NCI-H2029 (cell line): ENCODE measurements at regions not wholly inside any gene's neighbourhood (a gene's known extent, or its start where the extent isn't known, plus 50 kb on each side); places are given as distances from the start of the nearest gene placed in this dataset.

Experiments used
- DNase-seq: peaks from one replicate; lab custom pipeline; 2025; lab: John Stamatoyannopoulos, UW

- DNase-seq: no peak
These were observed 194.9 kb upstream of the CDH5 start for GRCh38 chr16:66171578-66171977.

GRCh38 chr16:66170989-66171388 lies 195.5 kb upstream of the CDH5 start:
- no peak for DNase-seq

- no peak for DNase-seq
These were observed 196.7 kb upstream of the CDH5 start for GRCh38 chr16:66169817-66170216.

- DNase-seq: no peak
These were observed 197.7 kb upstream of the CDH5 start for GRCh38 chr16:66168777-66169176.

- DNase-seq: no peak
These were observed 198.8 kb upstream of the CDH5 start for GRCh38 chr16:66167564-66168291.

DNA sequence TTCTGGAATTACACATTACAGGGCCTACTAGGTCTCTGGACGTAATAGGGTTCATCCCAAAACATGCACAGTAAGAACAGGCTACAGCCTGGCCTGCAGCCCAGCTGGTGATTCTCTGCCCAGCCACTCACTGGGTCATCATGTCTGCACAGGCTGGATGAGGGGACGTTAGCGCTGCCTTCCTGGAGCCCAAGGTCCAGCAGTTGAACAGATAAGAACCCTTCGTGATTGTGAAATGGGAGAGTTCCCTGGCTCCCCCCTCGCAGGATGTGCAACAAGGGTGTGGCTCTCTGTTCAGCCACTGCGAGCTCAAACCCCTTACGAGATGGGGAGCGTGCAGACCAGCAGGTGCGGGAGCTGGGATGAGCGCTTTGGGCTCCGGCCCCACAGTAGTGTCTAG lies 200.0 kb upstream of the CDH5 start:
- DNase-seq: no peak

- DNase-seq: no peak
These were observed 200.6 kb upstream of the CDH5 start for GRCh38 chr16:66165879-66166278.

- no peak for DNase-seq
These were observed 201.8 kb upstream of the CDH5 start for GRCh38 chr16:66164581-66165247.

DNA sequence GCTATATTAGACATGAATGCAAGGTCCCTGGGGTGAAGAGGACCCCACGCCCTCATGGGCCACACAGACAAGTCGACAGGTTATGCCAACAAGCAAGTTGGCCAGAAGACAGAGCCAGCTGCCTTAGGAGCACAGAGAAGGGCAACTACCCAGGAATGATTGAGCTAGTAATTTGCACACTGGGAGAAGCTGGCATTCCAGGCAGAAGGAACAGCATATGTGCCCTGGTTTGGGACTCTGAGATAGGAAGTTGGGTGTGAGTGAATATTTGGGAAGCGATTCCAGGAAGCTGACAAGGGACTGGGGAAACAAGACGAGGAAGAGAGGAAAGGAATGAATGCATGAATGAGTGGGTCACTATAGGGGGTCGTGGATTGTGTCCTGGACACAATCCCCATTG lies 203.7 kb upstream of the CDH5 start:
- no peak for DNase-seq

- DNase-seq: no peak
These were observed 204.5 kb upstream of the CDH5 start for GRCh38 chr16:66161942-66162341.

DNA sequence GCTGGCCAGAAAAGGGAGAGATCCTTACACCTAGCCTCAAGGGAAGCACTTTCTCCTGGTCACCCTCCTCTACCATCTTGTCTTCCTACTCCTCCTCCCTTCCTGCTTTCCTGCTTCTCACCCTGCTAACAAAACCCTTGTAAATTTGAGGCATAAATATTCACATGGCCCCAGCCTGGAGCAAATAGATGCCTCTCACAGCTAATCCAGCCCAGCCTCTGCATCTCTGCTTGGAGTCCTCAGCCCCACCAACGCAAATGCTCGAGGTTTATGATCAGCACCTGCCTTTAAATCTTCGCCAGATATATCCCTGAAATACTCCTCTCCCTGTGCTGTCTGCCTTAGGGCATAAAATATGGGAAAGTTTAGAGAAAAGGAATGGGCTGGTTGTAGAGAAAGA lies 205.2 kb upstream of the CDH5 start:
- no peak for DNase-seq

GRCh38 chr16:66159987-66160386 lies 206.5 kb upstream of the CDH5 start:
- no peak for DNase-seq

DNA sequence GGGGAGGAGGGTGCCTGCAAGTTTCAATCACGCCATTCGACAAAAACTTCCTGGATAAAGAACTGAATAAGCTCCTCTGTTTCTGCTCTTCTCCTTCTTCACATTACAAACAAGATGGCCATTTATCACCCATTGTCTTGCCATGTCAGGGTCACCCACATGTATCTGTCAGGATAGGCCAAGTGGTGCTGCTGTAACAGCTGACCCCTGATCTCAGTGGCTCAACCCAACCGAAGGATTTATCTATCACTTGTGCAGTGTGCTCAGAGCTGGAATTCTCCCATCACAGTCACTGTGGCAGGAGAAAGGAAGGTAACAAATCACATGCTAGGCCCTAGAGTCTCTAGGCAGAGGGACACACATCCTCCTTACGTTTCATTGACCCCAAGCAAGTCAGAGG lies 210.0 kb upstream of the CDH5 start:
- DNase-seq: no peak

- no peak for DNase-seq
These were observed 210.6 kb upstream of the CDH5 start for GRCh38 chr16:66155933-66156332.

- no peak for DNase-seq
These were observed 211.7 kb upstream of the CDH5 start for GRCh38 chr16:66154801-66155200.

GRCh38 chr16:66152823-66153393 lies 213.6 kb upstream of the CDH5 start:
- no peak for DNase-seq

DNA sequence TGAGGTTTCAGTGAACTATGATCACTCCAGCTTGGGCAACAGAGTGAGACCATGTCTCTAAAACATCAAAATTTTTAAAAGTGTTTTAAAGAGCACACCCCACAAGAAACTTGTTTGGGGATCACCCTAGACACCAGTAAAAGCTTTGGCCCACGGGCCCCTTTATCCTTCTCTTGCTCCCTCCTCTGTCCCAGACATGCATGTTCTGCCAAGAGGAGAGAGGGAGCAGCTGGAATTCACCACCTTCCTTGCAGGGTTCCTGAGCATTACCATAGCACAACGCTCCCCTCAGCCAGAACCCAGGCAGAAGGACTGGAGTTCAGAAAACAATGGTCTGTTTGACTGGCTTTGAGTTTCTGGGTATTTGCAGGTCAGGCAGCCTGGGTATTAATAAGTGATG lies 214.3 kb upstream of the CDH5 start:
- DNase-seq: no peak

GRCh38 chr16:66150698-66151482 lies 215.6 kb upstream of the CDH5 start:
- DNase-seq: no peak

- DNase-seq: no peak
These were observed 219.2 kb upstream of the CDH5 start for GRCh38 chr16:66147291-66147690.

DNA sequence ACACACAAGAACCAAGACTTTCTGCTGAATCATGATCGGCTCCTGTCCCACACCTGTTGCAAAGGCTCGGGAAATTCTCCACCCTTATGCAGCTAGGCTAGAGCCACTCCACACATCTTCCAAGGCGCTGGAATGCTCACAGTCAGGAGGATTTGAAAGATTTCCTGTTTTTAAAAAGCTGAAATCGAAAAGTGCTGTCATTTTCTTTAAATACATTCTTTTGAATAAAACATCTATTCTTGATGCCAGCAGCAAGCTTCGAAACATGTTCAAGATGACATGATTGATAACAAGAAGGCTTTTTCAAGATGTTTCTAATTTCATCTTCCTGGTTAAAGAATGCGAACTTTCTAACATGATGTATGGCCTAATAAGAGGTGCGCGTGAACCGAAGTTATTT lies 219.7 kb upstream of the CDH5 start:
- DNase-seq: no peak

GRCh38 chr16:66144641-66145040 lies 221.8 kb upstream of the CDH5 start:
- DNase-seq: no peak

DNA sequence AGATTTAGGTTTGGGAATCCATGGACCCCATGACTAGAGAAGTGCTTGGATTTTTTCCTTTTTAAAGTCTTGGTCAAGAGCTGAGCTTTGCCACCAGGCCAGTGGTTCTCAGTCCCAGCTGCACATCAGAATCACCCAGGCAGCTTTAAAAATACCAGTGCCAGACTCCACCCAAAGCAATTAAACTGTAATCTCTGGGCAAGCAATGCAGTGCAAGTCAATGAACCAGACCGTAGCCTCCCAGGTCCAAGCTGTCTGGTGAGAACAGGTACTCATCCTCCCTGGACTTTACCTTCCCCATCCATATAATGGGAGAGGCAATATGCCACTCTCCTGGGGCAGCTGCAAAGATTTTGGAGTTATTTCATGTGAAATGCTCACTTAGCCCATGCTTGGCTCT lies 223.1 kb upstream of the CDH5 start:
- DNase-seq: no peak

DNA sequence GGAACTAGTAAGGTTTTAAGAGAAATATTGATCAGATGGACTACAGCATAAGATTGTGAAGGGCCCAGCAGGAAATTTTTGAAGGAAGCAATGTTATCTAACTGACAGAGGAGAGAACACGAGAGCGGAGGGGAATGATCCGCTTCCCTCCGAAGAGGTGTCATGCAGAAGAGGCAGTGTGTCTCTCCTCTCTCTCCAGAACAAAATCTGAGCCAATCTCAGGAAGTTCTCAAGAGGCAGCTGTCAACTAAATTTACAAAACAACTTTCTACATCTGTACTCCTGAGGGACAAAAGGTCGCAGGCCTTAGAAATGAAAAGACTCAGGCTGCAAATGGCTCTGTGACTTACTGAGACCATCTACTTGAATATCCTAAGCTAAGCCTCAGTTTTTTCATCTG lies 224.6 kb upstream of the CDH5 start:
- DNase-seq: no peak
